ENCODE measurements at regions not wholly inside any gene's neighbourhood (a gene's known extent, or its start where the extent isn't known, plus 50 kb on each side); places are given as distances from the start of the nearest gene placed in this dataset.

DNA sequence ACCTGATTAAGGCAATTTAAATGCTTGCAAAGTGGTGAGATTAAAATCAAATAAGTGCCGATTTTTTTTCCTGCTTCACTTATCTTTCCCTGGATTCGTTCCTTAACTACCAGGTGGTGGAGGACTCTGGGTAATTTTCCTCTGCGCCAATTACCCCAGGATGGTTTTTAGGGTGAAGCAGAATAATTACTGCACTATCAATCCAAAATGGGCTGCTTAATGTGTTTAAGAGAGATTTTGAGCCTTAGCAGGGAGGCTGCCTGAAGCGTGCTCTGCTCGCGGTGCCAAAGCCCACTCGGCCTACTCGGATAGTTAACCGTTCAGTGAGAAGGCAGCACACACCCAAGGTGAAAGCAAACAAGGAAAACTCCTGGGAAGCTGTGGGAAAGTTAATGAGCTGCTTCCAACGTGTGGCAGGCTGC is 274.9 kb upstream of the LMO3 start:
- POLR2A ChIA-PET: no interaction called here
- peaks cover 0 to 17% (median 2%) of the 10 kb centered on the region in 11 donors for H3K9me3 Mint-ChIP-seq

GRCh38 chr12:16870845-16871244 is 264.9 kb upstream of the LMO3 start:
- DNase-seq (no peak), ATAC-seq (no peak)
- H3K4me3 Mint-ChIP-seq: no peak overlapping the region
- H3K36me3 ChIP-seq (ENCODE audit: control insufficient read depth in 2 of 3, insufficient read depth in 3 of 3, low read length in 3 of 3): no peaks in the 10 kb centered on the region
- ChIA-PET CTCF (no interaction called here), POLR2A (no interaction called here)
- H3K36me3 Mint-ChIP-seq: no peaks in the 10 kb centered on the region
- no peak overlapping the region for H3K27ac Mint-ChIP-seq
- H3K4me3 ChIP-seq (ENCODE audit: low read length): no peak overlapping the region
- H3K27me3 ChIP-seq (ENCODE audit: control insufficient read depth in 2 of 2, insufficient read depth in 2 of 2, low read length in 2 of 2): no peaks in the 10 kb centered on the region
- no peaks in the 10 kb centered on the region for H3K9me3 ChIP-seq (ENCODE audit: control insufficient read depth in 2 of 3, low read length in 3 of 3)
- no peaks in the 10 kb centered on the region for H3K4me1 Mint-ChIP-seq
- no peaks in the 10 kb centered on the region for H3K4me1 ChIP-seq (ENCODE audit: control insufficient read depth in 2 of 2, insufficient read depth in 2 of 2, low read length in 2 of 2)
- H3K9me3 Mint-ChIP-seq: peaks cover 0 to 16% (median 4%) of the 10 kb centered on the region in 11 donors
- no peaks in the 10 kb centered on the region for H3K27me3 Mint-ChIP-seq
- intact Hi-C loops (cut with micrococcal nuclease): no loop called here
- no peak overlapping the region for H3K27ac ChIP-seq (ENCODE audit: low read depth, low read length)

More for the DNA sequence above, 274.9 kb upstream of the LMO3 start:
- Histone ChIP-seq H3K9me3 (ENCODE audit: control insufficient read depth in 2 of 3, low read length in 3 of 3) (no peaks in the 10 kb centered on the region), H3K36me3 (ENCODE audit: control insufficient read depth in 2 of 3, insufficient read depth in 3 of 3, low read length in 3 of 3) (no peaks in the 10 kb centered on the region), H3K27ac (ENCODE audit: low read depth, low read length) (no peak overlapping the region), H3K27me3 (ENCODE audit: control insufficient read depth in 2 of 2, insufficient read depth in 2 of 2, low read length in 2 of 2) (no peaks in the 10 kb centered on the region), H3K4me1 (ENCODE audit: control insufficient read depth in 2 of 2, insufficient read depth in 2 of 2, low read length in 2 of 2) (no peaks in the 10 kb centered on the region), H3K4me3 (ENCODE audit: low read length) (no peak overlapping the region)
- H3K4me1 Mint-ChIP-seq: no peaks in the 10 kb centered on the region
- no peak for ATAC-seq
- H3K27ac Mint-ChIP-seq: no peak overlapping the region
- no peak for DNase-seq
- no peaks in the 10 kb centered on the region for H3K27me3 Mint-ChIP-seq
- CTCF ChIA-PET: no interaction called here
- intact Hi-C loops (cut with micrococcal nuclease): no loop called here
- H3K36me3 Mint-ChIP-seq: no peaks in the 10 kb centered on the region
- no peak overlapping the region for H3K4me3 Mint-ChIP-seq

DNA sequence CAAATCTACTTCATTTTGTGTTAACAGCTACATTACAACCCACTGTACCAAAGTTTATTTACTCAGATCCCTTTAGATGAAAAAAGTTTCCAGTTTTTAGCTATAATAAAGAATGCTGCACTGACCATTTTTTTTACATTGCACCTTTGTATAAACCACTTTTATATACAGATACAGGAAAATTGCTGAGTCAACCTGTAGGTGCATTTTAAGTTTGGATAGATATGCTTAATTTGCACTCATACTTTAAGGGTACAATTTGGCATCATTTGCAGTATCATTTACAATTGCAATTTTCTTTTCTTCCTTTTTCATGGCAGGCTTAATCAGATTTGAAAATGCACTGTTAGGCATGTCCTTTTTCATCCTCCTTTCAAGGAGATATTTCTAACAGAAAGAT is 257.8 kb upstream of the LMO3 start:
- Mint-ChIP-seq H3K9me3 (peaks cover 0 to 7% (median 5%) of the 10 kb centered on the region in 11 donors), H3K4me1 (no peaks in the 10 kb centered on the region), H3K36me3 (no peaks in the 10 kb centered on the region), H3K4me3 (no peak overlapping the region), H3K27me3 (no peaks in the 10 kb centered on the region), H3K27ac (no peak overlapping the region)
- DNase-seq (no peak), ATAC-seq (no peak)
- Histone ChIP-seq H3K9me3 (ENCODE audit: control insufficient read depth in 2 of 3, low read length in 3 of 3) (no peaks in the 10 kb centered on the region), H3K27me3 (ENCODE audit: control insufficient read depth in 2 of 2, insufficient read depth in 2 of 2, low read length in 2 of 2) (no peaks in the 10 kb centered on the region), H3K4me3 (ENCODE audit: low read length) (no peak overlapping the region), H3K4me1 (ENCODE audit: control insufficient read depth in 2 of 2, insufficient read depth in 2 of 2, low read length in 2 of 2) (no peaks in the 10 kb centered on the region), H3K27ac (ENCODE audit: low read depth, low read length) (no peak overlapping the region), H3K36me3 (ENCODE audit: control insufficient read depth in 2 of 3, insufficient read depth in 3 of 3, low read length in 3 of 3) (no peaks in the 10 kb centered on the region)
- ChIA-PET POLR2A (no interaction called here), CTCF (no interaction called here)
- intact Hi-C loops (cut with micrococcal nuclease): no loop called here

DNA sequence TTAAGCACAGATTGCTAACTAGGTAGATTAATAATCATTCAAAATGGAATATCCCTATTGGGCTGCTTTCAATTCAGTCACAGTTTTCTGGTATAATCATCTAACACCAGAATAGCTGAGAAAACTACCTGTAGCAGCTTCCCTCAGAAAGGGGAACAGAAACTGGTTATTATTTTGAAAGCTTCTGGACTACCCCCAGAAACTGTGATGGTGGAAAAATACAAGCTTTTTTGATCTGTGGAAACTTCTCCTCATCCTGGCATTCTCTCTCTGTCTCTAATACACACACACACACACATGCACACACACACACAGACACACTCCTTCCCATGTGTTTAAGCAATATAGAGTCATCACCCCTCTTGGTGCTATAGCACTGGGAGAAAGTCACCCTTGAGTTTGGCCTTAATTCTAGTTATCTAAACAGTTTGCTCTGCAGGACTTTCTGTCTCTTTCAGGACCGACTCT is 251.5 kb upstream of the LMO3 start:
- CTCF ChIA-PET: no interaction called here
- Mint-ChIP-seq H3K4me3 (no peak overlapping the region), H3K4me1 (no peaks in the 10 kb centered on the region), H3K27me3 (no peaks in the 10 kb centered on the region), H3K27ac (no peak overlapping the region), H3K36me3 (no peaks in the 10 kb centered on the region), H3K9me3 (peaks cover 0 to 22% (median 2%) of the 10 kb centered on the region in 11 donors)
- ATAC-seq: no peak
- no peaks in the 10 kb centered on the region for H3K36me3 ChIP-seq (ENCODE audit: control insufficient read depth in 2 of 3, insufficient read depth in 3 of 3, low read length in 3 of 3)
- intact Hi-C loops (cut with micrococcal nuclease): no loop called here
- no peak overlapping the region for H3K27ac ChIP-seq (ENCODE audit: low read depth, low read length)
- no peak overlapping the region for H3K4me3 ChIP-seq (ENCODE audit: low read length)
- no peaks in the 10 kb centered on the region for H3K9me3 ChIP-seq (ENCODE audit: control insufficient read depth in 2 of 3, low read length in 3 of 3)
- H3K27me3 ChIP-seq (ENCODE audit: control insufficient read depth in 2 of 2, insufficient read depth in 2 of 2, low read length in 2 of 2): no peaks in the 10 kb centered on the region
- H3K4me1 ChIP-seq (ENCODE audit: control insufficient read depth in 2 of 2, insufficient read depth in 2 of 2, low read length in 2 of 2): no peaks in the 10 kb centered on the region
- DNase-seq: no peak
- POLR2A ChIA-PET: no interaction called here

GRCh38 chr12:16854465-16854864 is 248.5 kb upstream of the LMO3 start:
- H3K36me3 ChIP-seq (ENCODE audit: control insufficient read depth in 2 of 3, insufficient read depth in 3 of 3, low read length in 3 of 3): no peaks in the 10 kb centered on the region
- intact Hi-C loops (cut with micrococcal nuclease): no loop called here
- H3K27me3 ChIP-seq (ENCODE audit: control insufficient read depth in 2 of 2, insufficient read depth in 2 of 2, low read length in 2 of 2): no peaks in the 10 kb centered on the region
- H3K27ac ChIP-seq (ENCODE audit: low read depth, low read length): no peak overlapping the region
- ChIA-PET CTCF (no interaction called here), POLR2A (no interaction called here)
- DNase-seq (no peak), ATAC-seq (no peak)
- H3K27me3 Mint-ChIP-seq: no peaks in the 10 kb centered on the region
- no peak overlapping the region for H3K4me3 Mint-ChIP-seq
- no peak overlapping the region for H3K4me3 ChIP-seq (ENCODE audit: low read length)
- no peaks in the 10 kb centered on the region for H3K9me3 ChIP-seq (ENCODE audit: control insufficient read depth in 2 of 3, low read length in 3 of 3)
- H3K9me3 Mint-ChIP-seq: peaks cover 0 to 22% (median 2%) of the 10 kb centered on the region in 11 donors
- H3K36me3 Mint-ChIP-seq: no peaks in the 10 kb centered on the region
- H3K4me1 ChIP-seq (ENCODE audit: control insufficient read depth in 2 of 2, insufficient read depth in 2 of 2, low read length in 2 of 2): no peaks in the 10 kb centered on the region
- no peaks in the 10 kb centered on the region for H3K4me1 Mint-ChIP-seq
- H3K27ac Mint-ChIP-seq: no peak overlapping the region

DNA sequence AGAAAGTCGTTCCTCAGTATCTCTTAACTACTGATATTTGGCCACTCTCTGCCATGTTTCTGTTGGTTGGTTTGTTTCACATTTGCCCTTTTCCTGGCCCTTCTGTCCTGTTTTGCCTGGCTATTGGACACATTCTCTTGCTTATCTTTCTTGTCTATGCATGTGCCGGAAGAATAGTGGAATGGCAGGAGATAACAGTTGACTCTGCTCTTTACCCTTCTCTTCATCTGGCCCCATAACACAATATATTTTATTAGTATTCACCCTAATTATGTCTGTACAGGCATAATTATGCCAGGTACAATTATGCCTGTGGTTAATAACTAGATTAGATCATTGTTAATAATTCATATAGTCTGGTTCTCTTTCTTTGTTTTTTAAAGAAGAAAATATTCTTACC is 243.5 kb upstream of the LMO3 start:
- Histone ChIP-seq H3K9me3 (ENCODE audit: control insufficient read depth in 2 of 3, low read length in 3 of 3) (no peaks in the 10 kb centered on the region), H3K36me3 (ENCODE audit: control insufficient read depth in 2 of 3, insufficient read depth in 3 of 3, low read length in 3 of 3) (no peaks in the 10 kb centered on the region), H3K4me1 (ENCODE audit: control insufficient read depth in 2 of 2, insufficient read depth in 2 of 2, low read length in 2 of 2) (no peaks in the 10 kb centered on the region), H3K4me3 (ENCODE audit: low read length) (no peak overlapping the region), H3K27me3 (ENCODE audit: control insufficient read depth in 2 of 2, insufficient read depth in 2 of 2, low read length in 2 of 2) (no peaks in the 10 kb centered on the region), H3K27ac (ENCODE audit: low read depth, low read length) (no peak overlapping the region)
- ChIA-PET POLR2A (no interaction called here), CTCF (no interaction called here)
- H3K27me3 Mint-ChIP-seq: no peaks in the 10 kb centered on the region
- no peak overlapping the region for H3K27ac Mint-ChIP-seq
- H3K4me3 Mint-ChIP-seq: no peak overlapping the region
- H3K36me3 Mint-ChIP-seq: no peaks in the 10 kb centered on the region
- DNase-seq (no peak), ATAC-seq (no peak)
- H3K9me3 Mint-ChIP-seq: peaks cover 0 to 12% (median 3%) of the 10 kb centered on the region in 11 donors
- H3K4me1 Mint-ChIP-seq: no peaks in the 10 kb centered on the region
- intact Hi-C loops (cut with micrococcal nuclease): no loop called here

GRCh38 chr12:16844875-16845274 is 238.9 kb upstream of the LMO3 start:
- POLR2A ChIA-PET: no interaction called here
- ATAC-seq: no peak
- no peaks in the 10 kb centered on the region for H3K9me3 ChIP-seq (ENCODE audit: control insufficient read depth in 2 of 3, low read length in 3 of 3)
- CTCF ChIA-PET: interaction anchor here (0.7 kb wide), 1 partner anchor 103 kb away, joined by 4 read pairs; no protein-coding TSS in a partner anchor
- intact Hi-C loops (cut with micrococcal nuclease): no loop called here
- Mint-ChIP-seq H3K4me3 (no peak overlapping the region), H3K27ac (no peak overlapping the region), H3K36me3 (no peaks in the 10 kb centered on the region), H3K4me1 (no peaks in the 10 kb centered on the region), H3K9me3 (peaks cover 0 to 17% (median 4%) of the 10 kb centered on the region in 11 donors), H3K27me3 (no peaks in the 10 kb centered on the region)
- no peak overlapping the region for H3K4me3 ChIP-seq (ENCODE audit: low read length)
- DNase-seq: no peak
- no peaks in the 10 kb centered on the region for H3K36me3 ChIP-seq (ENCODE audit: control insufficient read depth in 2 of 3, insufficient read depth in 3 of 3, low read length in 3 of 3)
- H3K27me3 ChIP-seq (ENCODE audit: control insufficient read depth in 2 of 2, insufficient read depth in 2 of 2, low read length in 2 of 2): no peaks in the 10 kb centered on the region
- no peak overlapping the region for H3K27ac ChIP-seq (ENCODE audit: low read depth, low read length)
- no peaks in the 10 kb centered on the region for H3K4me1 ChIP-seq (ENCODE audit: control insufficient read depth in 2 of 2, insufficient read depth in 2 of 2, low read length in 2 of 2)
